Stomach (tissue), 8 donors: ENCODE measurements at regions not wholly inside any gene's neighbourhood (a gene's known extent, or its start where the extent isn't known, plus 50 kb on each side); places are given as distances from the start of the nearest gene placed in this dataset.

Source experiments
- DNase-seq, 2 donors: peaks; one replicate each; pipeline versions ENCODE4 v3.0.0 to v3.0.0-alpha.2; 2013 to 2019
- H3K27ac ChIP-seq, 5 donors: fragments of 200-600 bp in 4 of 5; sonication (generic) in 4 of 5; one replicate each; pipeline ENCODE4 v1.5.1; 2013 to 2019; ENCODE audit warnings: mild to moderate bottlenecking in 1 of 5, moderate library complexity in 1 of 5
- H3K27me3 ChIP-seq, 3 donors: fragments of 200-600 bp; sonication (generic); one replicate each; pipeline ENCODE4 v1.5.1; 2017 to 2019; ENCODE audit warnings: mixed run types in 1 of 3
- H3K36me3 ChIP-seq, 4 donors: fragments of 200-600 bp; sonication (generic); 1 replicate in 3 of 4; 2 replicates in 1 of 4; pipeline ENCODE4 v1.5.1; 2016 to 2019
- H3K4me1 ChIP-seq, 4 donors: fragments of 200-600 bp; sonication (generic); one replicate each; pipeline ENCODE4 v1.5.1; 2016 to 2019
- H3K4me3 ChIP-seq, 4 donors: fragments of 200-600 bp; sonication (generic) in 3 of 4; one replicate each; pipeline ENCODE4 v1.5.1; 2016 to 2019; ENCODE audit warnings: mild to moderate bottlenecking in 1 of 4
- H3K9me3 ChIP-seq, 4 donors: fragments of 200-600 bp; sonication (generic); one replicate each; pipeline ENCODE4 v1.5.1; 2016 to 2019
- EP300 ChIP-seq: sonication (generic); formaldehyde crosslinking; IDR thresholded peaks from one replicate; pipeline ENCODE4 v1.6.1; 2017; ENCODE audit warnings: antibody characterized with exemption
- POLR2A ChIP-seq, 4 donors: fragments of 450-650 bp; IDR thresholded peaks; one replicate each; pipeline ENCODE4 v1.6.1; 2016; ENCODE audit warnings: antibody characterized with exemption in 4 of 4, control low read depth in 2 of 4, mild to moderate bottlenecking in 1 of 4, moderate library complexity in 1 of 4
- POLR2AphosphoS5 ChIP-seq, 3 donors: sonication (generic); formaldehyde crosslinking; IDR thresholded peaks; one replicate each; pipeline ENCODE4 v1.6.1; 2016; ENCODE audit warnings: antibody characterized with exemption in 3 of 3
- WGBS, 5 donors: extraction: QIAGEN DNeasy Blood & Tissue Kit in 3 of 5; methylation state at CpG; one replicate each; pipeline versions ENCODE4 v1.1.5 to v1.1.7; 2013 to 2018; 5-methylcytosine and 5-hydroxymethylcytosine counted together
- intact Hi-C: fragments of 100-400 bp; cut with DNase I; formaldehyde crosslinking; loops from one replicate; pipeline ENCODE4 v1.15.1; 2023; ENCODE audit warnings: low total_unique reads
- small RNA-seq, 4 donors: library from RNA; depleted of rRNA; stranded (forward); fragments of <200 nt; gene quantifications; one replicate each; pipeline ENCODE3, GENCODE V24; 2016
- TF ChIP-seq, protein P1 (sequence below), 7 experiments: fragments of 450-650 bp in 4 of 7; fragments of 200-600 bp in 3 of 7; sonication (generic) in 3 of 7; IDR thresholded peaks; one replicate each; pipeline ENCODE4 v1.5.1; 2016 to 2019; ENCODE audit warnings: antibody characterized with exemption in 7 of 7, control low read depth in 2 of 7, mild to moderate bottlenecking in 1 of 7
- donor health status: healthy with polysubstance abuse.
- donor health status: Bipolar disorder and iron deficiency.
- donor health status: healthy.

- no peak overlapping the region for H3K4me3 ChIP-seq
- 73 to 89% (median 79%) methylated on average over 1 of the region's 1 CpG for WGBS, 5 donors
- intact Hi-C loops, result no loop called here
- TF ChIP-seq, protein P1, sequence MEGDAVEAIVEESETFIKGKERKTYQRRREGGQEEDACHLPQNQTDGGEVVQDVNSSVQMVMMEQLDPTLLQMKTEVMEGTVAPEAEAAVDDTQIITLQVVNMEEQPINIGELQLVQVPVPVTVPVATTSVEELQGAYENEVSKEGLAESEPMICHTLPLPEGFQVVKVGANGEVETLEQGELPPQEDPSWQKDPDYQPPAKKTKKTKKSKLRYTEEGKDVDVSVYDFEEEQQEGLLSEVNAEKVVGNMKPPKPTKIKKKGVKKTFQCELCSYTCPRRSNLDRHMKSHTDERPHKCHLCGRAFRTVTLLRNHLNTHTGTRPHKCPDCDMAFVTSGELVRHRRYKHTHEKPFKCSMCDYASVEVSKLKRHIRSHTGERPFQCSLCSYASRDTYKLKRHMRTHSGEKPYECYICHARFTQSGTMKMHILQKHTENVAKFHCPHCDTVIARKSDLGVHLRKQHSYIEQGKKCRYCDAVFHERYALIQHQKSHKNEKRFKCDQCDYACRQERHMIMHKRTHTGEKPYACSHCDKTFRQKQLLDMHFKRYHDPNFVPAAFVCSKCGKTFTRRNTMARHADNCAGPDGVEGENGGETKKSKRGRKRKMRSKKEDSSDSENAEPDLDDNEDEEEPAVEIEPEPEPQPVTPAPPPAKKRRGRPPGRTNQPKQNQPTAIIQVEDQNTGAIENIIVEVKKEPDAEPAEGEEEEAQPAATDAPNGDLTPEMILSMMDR (IDR thresholded peaks at IDR 0.05), result no peak
- TF ChIP-seq POLR2A (IDR thresholded peaks at IDR 0.05), result no peak
- TF ChIP-seq POLR2AphosphoS5 (IDR thresholded peaks at IDR 0.05), result no peak
- no peak for TF ChIP-seq EP300
- no peaks in the 10 kb centered on the region for H3K36me3 ChIP-seq
- H3K9me3 ChIP-seq, result no peaks in the 10 kb centered on the region
- H3K27ac ChIP-seq, result no peak overlapping the region
- H3K27me3 ChIP-seq, result no peaks in the 10 kb centered on the region
- H3K4me1 ChIP-seq, result no peaks in the 10 kb centered on the region
- no peak for DNase-seq
These were observed 55.5 kb upstream of the RBM15 start for GRCh38 chr1:110283677-110284076.

- Histone ChIP-seq H3K4me1 (no peaks in the 10 kb centered on the region), H3K36me3 (no peaks in the 10 kb centered on the region), H3K9me3 (no peaks in the 10 kb centered on the region), H3K4me3 (no peak overlapping the region), H3K27me3 (no peaks in the 10 kb centered on the region), H3K27ac (no peak overlapping the region)
- no peak for TF ChIP-seq EP300
- TF ChIP-seq, protein P1 (IDR thresholded peaks at IDR 0.05), result no peak
- no peak for TF ChIP-seq POLR2AphosphoS5 (IDR thresholded peaks at IDR 0.05)
- TF ChIP-seq POLR2A (IDR thresholded peaks at IDR 0.05), result no peak
- intact Hi-C loops, result no loop called here
- 86 to 92% (median 90%) methylated on average over 4 of the region's 4 CpGs for WGBS, 5 donors
- DNase-seq, result no peak
These were observed 53.9 kb upstream of the RBM15 start for GRCh38 chr1:110285316-110285715.

- intact Hi-C loops, result no loop called here
- no peaks in the 10 kb centered on the region for H3K36me3 ChIP-seq
- peaks cover 0 to 3% (median 0%) of the 10 kb centered on the region in 4 donors for H3K4me1 ChIP-seq
- DNase-seq, result no peak
- H3K9me3 ChIP-seq, result no peaks in the 10 kb centered on the region
- TF ChIP-seq POLR2A (IDR thresholded peaks at IDR 0.05) (no peak), POLR2AphosphoS5 (IDR thresholded peaks at IDR 0.05) (no peak), EP300 (no peak)
- TF ChIP-seq, protein P1 (IDR thresholded peaks at IDR 0.05), result no peak
- no peak overlapping the region for H3K4me3 ChIP-seq
- H3K27me3 ChIP-seq, result no peaks in the 10 kb centered on the region
- 40 to 76% (median 47%) methylated on average over 2 of the region's 2 CpGs for WGBS, 5 donors
- no peak overlapping the region for H3K27ac ChIP-seq
These were observed 52.6 kb upstream of the RBM15 start for GRCh38 chr1:110286564-110286963.

DNA sequence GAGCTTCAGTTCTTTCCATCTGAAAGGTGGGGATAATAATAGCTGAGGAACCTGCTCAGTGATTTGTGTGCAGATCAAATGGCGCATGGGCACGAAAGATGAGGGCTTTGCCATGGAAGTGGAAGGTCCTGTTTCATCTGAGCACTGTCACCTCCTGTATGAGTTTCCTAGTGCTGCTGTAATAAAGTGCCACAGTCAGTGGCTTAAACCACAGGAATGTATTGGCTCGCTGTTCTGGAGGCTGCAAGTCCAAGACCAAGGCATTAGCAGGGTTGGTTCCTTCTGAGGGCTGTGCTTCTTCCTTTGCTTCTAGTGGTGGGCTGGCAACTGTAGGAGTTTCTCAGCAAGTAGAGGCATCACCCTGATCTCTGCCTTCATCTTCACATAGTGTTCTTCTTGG, 51.1 kb upstream of the RBM15 start:
- intact Hi-C loops, result no loop called here
- Histone ChIP-seq H3K4me1 (peaks cover 0 to 6% (median 0%) of the 10 kb centered on the region in 4 donors), H3K36me3 (no peaks in the 10 kb centered on the region), H3K9me3 (no peaks in the 10 kb centered on the region), H3K4me3 (no peak overlapping the region), H3K27ac (no peak overlapping the region), H3K27me3 (no peaks in the 10 kb centered on the region)
- TF ChIP-seq POLR2A (IDR thresholded peaks at IDR 0.05) (no peak), EP300 (no peak), POLR2AphosphoS5 (IDR thresholded peaks at IDR 0.05) (no peak)
- TF ChIP-seq, protein P1 (IDR thresholded peaks at IDR 0.05), result no peak
- DNase-seq, result no peak
- WGBS, 5 donors, result 86 to 98% (median 93%) methylated on average over 3 of the region's 3 CpGs

Small RNA genes in the stretch of these regions (small RNA-seq; reads per million reads assigned to genes)
- gene RF00402, result 0 reads per million in 4 donors
